ENCODE measurements at regions not wholly inside any gene's neighbourhood (a gene's known extent, or its start where the extent isn't known, plus 50 kb on each side); places are given as distances from the start of the nearest gene placed in this dataset.

GRCh38 chr4:101689220-101689619 lies 101.3 kb upstream of the BANK1 start:
- H3K27me3 ChIP-seq (ENCODE audit: low read length), result no peaks in the 10 kb centered on the region
- H3K79me2 ChIP-seq (ENCODE audit: low read length), result no peaks in the 10 kb centered on the region
- no peak overlapping the region for H3K27ac ChIP-seq (ENCODE audit: low read length)
- H3K9me2 ChIP-seq (replicated peaks; ENCODE audit: insufficient read depth, low read length), result no peaks in the 10 kb centered on the region
- no peaks in the 10 kb centered on the region for H3K9me3 ChIP-seq (ENCODE audit: low read length)
- no peak overlapping the region for H2AFZ ChIP-seq (ENCODE audit: low read length)
- no peak overlapping the region for H3K9ac ChIP-seq (ENCODE audit: low read length)
- H3K4me1 ChIP-seq (ENCODE audit: low read length), result peaks cover 8% of the 10 kb centered on the region
- no peaks in the 10 kb centered on the region for H4K20me1 ChIP-seq (ENCODE audit: insufficient read depth, low read depth, low read length)
- H3K4me2 ChIP-seq (ENCODE audit: low read depth, low read length, poor library complexity, severe bottlenecking), result no peak overlapping the region
- H3K4me3 ChIP-seq (ENCODE audit: low read length), result no peak overlapping the region
- no peak for DNase-seq
- no peaks in the 10 kb centered on the region for H3K36me3 ChIP-seq (ENCODE audit: insufficient read depth, low read length)

- H3K4me2 ChIP-seq (ENCODE audit: low read depth, low read length, poor library complexity, severe bottlenecking), result no peak overlapping the region
- no peak overlapping the region for H3K27ac ChIP-seq (ENCODE audit: low read length)
- H3K4me3 ChIP-seq (ENCODE audit: low read length), result no peak overlapping the region
- H3K36me3 ChIP-seq (ENCODE audit: insufficient read depth, low read length), result no peaks in the 10 kb centered on the region
- no peak overlapping the region for H3K9ac ChIP-seq (ENCODE audit: low read length)
- H3K4me1 ChIP-seq (ENCODE audit: low read length), result no peaks in the 10 kb centered on the region
- H4K20me1 ChIP-seq (ENCODE audit: insufficient read depth, low read depth, low read length), result no peaks in the 10 kb centered on the region
- no peaks in the 10 kb centered on the region for H3K27me3 ChIP-seq (ENCODE audit: low read length)
- no peak overlapping the region for H2AFZ ChIP-seq (ENCODE audit: low read length)
- H3K79me2 ChIP-seq (ENCODE audit: low read length), result no peaks in the 10 kb centered on the region
- no peak for DNase-seq
- H3K9me2 ChIP-seq (replicated peaks; ENCODE audit: insufficient read depth, low read length), result no peaks in the 10 kb centered on the region
- no peaks in the 10 kb centered on the region for H3K9me3 ChIP-seq (ENCODE audit: low read length)
These were observed 105.4 kb upstream of the BANK1 start for GRCh38 chr4:101685126-101685525.

- Histone ChIP-seq H3K9me3 (ENCODE audit: low read length) (no peaks in the 10 kb centered on the region), H3K27me3 (ENCODE audit: low read length) (no peaks in the 10 kb centered on the region)
These were observed 107.6 kb upstream of the BANK1 start for GRCh38 chr4:101682946-101683345.

GRCh38 chr4:101678180-101678579 lies 112.3 kb upstream of the BANK1 start:
- Histone ChIP-seq H2AFZ (ENCODE audit: low read length) (no peak overlapping the region), H4K20me1 (ENCODE audit: insufficient read depth, low read depth, low read length) (no peaks in the 10 kb centered on the region), H3K27me3 (ENCODE audit: low read length) (no peaks in the 10 kb centered on the region), H3K36me3 (ENCODE audit: insufficient read depth, low read length) (no peaks in the 10 kb centered on the region), H3K4me3 (ENCODE audit: low read length) (no peak overlapping the region), H3K4me2 (ENCODE audit: low read depth, low read length, poor library complexity, severe bottlenecking) (no peak overlapping the region), H3K79me2 (ENCODE audit: low read length) (no peaks in the 10 kb centered on the region), H3K9me3 (ENCODE audit: low read length) (no peaks in the 10 kb centered on the region), H3K27ac (ENCODE audit: low read length) (no peak overlapping the region), H3K4me1 (ENCODE audit: low read length) (peaks cover 6% of the 10 kb centered on the region), H3K9me2 (replicated peaks; ENCODE audit: insufficient read depth, low read length) (no peaks in the 10 kb centered on the region), H3K9ac (ENCODE audit: low read length) (no peak overlapping the region)
- DNase-seq, result no peak

More at GRCh38 chr4:101682946-101683345, 107.6 kb upstream of the BANK1 start:
- H3K4me1 ChIP-seq (ENCODE audit: low read length), result peaks cover 6% of the 10 kb centered on the region
- H3K27ac ChIP-seq (ENCODE audit: low read length), result no peak overlapping the region
- no peak overlapping the region for H2AFZ ChIP-seq (ENCODE audit: low read length)
- H3K79me2 ChIP-seq (ENCODE audit: low read length), result no peaks in the 10 kb centered on the region
- no peaks in the 10 kb centered on the region for H3K9me2 ChIP-seq (replicated peaks; ENCODE audit: insufficient read depth, low read length)
- no peaks in the 10 kb centered on the region for H3K36me3 ChIP-seq (ENCODE audit: insufficient read depth, low read length)
- no peak overlapping the region for H3K4me3 ChIP-seq (ENCODE audit: low read length)
- DNase-seq, result no peak
- no peak overlapping the region for H3K9ac ChIP-seq (ENCODE audit: low read length)
- no peak overlapping the region for H3K4me2 ChIP-seq (ENCODE audit: low read depth, low read length, poor library complexity, severe bottlenecking)
- no peaks in the 10 kb centered on the region for H4K20me1 ChIP-seq (ENCODE audit: insufficient read depth, low read depth, low read length)

- DNase-seq, result no peak
- H3K4me3 ChIP-seq (ENCODE audit: low read length), result no peak overlapping the region
These were observed 119.6 kb upstream of the BANK1 start for GRCh38 chr4:101670897-101671296.

GRCh38 chr4:101670370-101670769 lies 120.2 kb upstream of the BANK1 start:
- no peaks in the 10 kb centered on the region for H4K20me1 ChIP-seq (ENCODE audit: insufficient read depth, low read depth, low read length)

More at GRCh38 chr4:101670897-101671296, 119.6 kb upstream of the BANK1 start:
- Histone ChIP-seq H3K79me2 (ENCODE audit: low read length) (no peaks in the 10 kb centered on the region), H3K9me2 (replicated peaks; ENCODE audit: insufficient read depth, low read length) (no peaks in the 10 kb centered on the region), H3K4me2 (ENCODE audit: low read depth, low read length, poor library complexity, severe bottlenecking) (no peak overlapping the region), H4K20me1 (ENCODE audit: insufficient read depth, low read depth, low read length) (no peaks in the 10 kb centered on the region), H3K27me3 (ENCODE audit: low read length) (no peaks in the 10 kb centered on the region), H3K27ac (ENCODE audit: low read length) (no peak overlapping the region), H3K9ac (ENCODE audit: low read length) (no peak overlapping the region), H3K9me3 (ENCODE audit: low read length) (no peaks in the 10 kb centered on the region), H2AFZ (ENCODE audit: low read length) (no peak overlapping the region), H3K36me3 (ENCODE audit: insufficient read depth, low read length) (no peaks in the 10 kb centered on the region), H3K4me1 (ENCODE audit: low read length) (no peaks in the 10 kb centered on the region)

GRCh38 chr4:101669832-101670188 lies 120.7 kb upstream of the BANK1 start:
- no peaks in the 10 kb centered on the region for H3K36me3 ChIP-seq (ENCODE audit: insufficient read depth, low read length)
- H2AFZ ChIP-seq (ENCODE audit: low read length), result no peak overlapping the region
- H3K4me3 ChIP-seq (ENCODE audit: low read length), result no peak overlapping the region
- H3K27ac ChIP-seq (ENCODE audit: low read length), result no peak overlapping the region
- no peaks in the 10 kb centered on the region for H3K9me3 ChIP-seq (ENCODE audit: low read length)
- H3K27me3 ChIP-seq (ENCODE audit: low read length), result no peaks in the 10 kb centered on the region
- H3K9me2 ChIP-seq (replicated peaks; ENCODE audit: insufficient read depth, low read length), result no peaks in the 10 kb centered on the region
- no peak overlapping the region for H3K4me2 ChIP-seq (ENCODE audit: low read depth, low read length, poor library complexity, severe bottlenecking)
- H4K20me1 ChIP-seq (ENCODE audit: insufficient read depth, low read depth, low read length), result no peaks in the 10 kb centered on the region
- no peak overlapping the region for H3K9ac ChIP-seq (ENCODE audit: low read length)
- no peaks in the 10 kb centered on the region for H3K4me1 ChIP-seq (ENCODE audit: low read length)
- DNase-seq, result no peak
- H3K79me2 ChIP-seq (ENCODE audit: low read length), result no peaks in the 10 kb centered on the region

More at GRCh38 chr4:101670370-101670769, 120.2 kb upstream of the BANK1 start:
- no peaks in the 10 kb centered on the region for H3K4me1 ChIP-seq (ENCODE audit: low read length)
- no peak overlapping the region for H3K9ac ChIP-seq (ENCODE audit: low read length)
- H3K9me3 ChIP-seq (ENCODE audit: low read length), result no peaks in the 10 kb centered on the region
- no peaks in the 10 kb centered on the region for H3K9me2 ChIP-seq (replicated peaks; ENCODE audit: insufficient read depth, low read length)
- H3K4me2 ChIP-seq (ENCODE audit: low read depth, low read length, poor library complexity, severe bottlenecking), result no peak overlapping the region
- H3K36me3 ChIP-seq (ENCODE audit: insufficient read depth, low read length), result no peaks in the 10 kb centered on the region
- H3K4me3 ChIP-seq (ENCODE audit: low read length), result no peak overlapping the region
- H2AFZ ChIP-seq (ENCODE audit: low read length), result no peak overlapping the region
- no peaks in the 10 kb centered on the region for H3K27me3 ChIP-seq (ENCODE audit: low read length)
- no peaks in the 10 kb centered on the region for H3K79me2 ChIP-seq (ENCODE audit: low read length)
- DNase-seq, result no peak
- H3K27ac ChIP-seq (ENCODE audit: low read length), result no peak overlapping the region

GRCh38 chr4:101669138-101669831 lies 121.2 kb upstream of the BANK1 start:
- Histone ChIP-seq H3K9ac (ENCODE audit: low read length) (no peak overlapping the region), H4K20me1 (ENCODE audit: insufficient read depth, low read depth, low read length) (no peaks in the 10 kb centered on the region), H3K9me3 (ENCODE audit: low read length) (no peaks in the 10 kb centered on the region), H3K4me1 (ENCODE audit: low read length) (no peaks in the 10 kb centered on the region), H3K36me3 (ENCODE audit: insufficient read depth, low read length) (no peaks in the 10 kb centered on the region), H3K79me2 (ENCODE audit: low read length) (no peaks in the 10 kb centered on the region), H3K4me2 (ENCODE audit: low read depth, low read length, poor library complexity, severe bottlenecking) (no peak overlapping the region), H3K9me2 (replicated peaks; ENCODE audit: insufficient read depth, low read length) (no peaks in the 10 kb centered on the region), H3K27ac (ENCODE audit: low read length) (no peak overlapping the region), H3K4me3 (ENCODE audit: low read length) (no peak overlapping the region), H3K27me3 (ENCODE audit: low read length) (no peaks in the 10 kb centered on the region), H2AFZ (ENCODE audit: low read length) (no peak overlapping the region)
- no peak for DNase-seq
